ENCODE measurements at regions not wholly inside any gene's neighbourhood (a gene's known extent, or its start where the extent isn't known, plus 50 kb on each side); places are given as distances from the start of the nearest gene placed in this dataset.

- TF ChIP-seq CTCF (IDR thresholded peaks at IDR 0.05) (no peak), EZH2 (IDR thresholded peaks at IDR 0.05; ENCODE audit: borderline replicate concordance, insufficient read depth, low read depth, low read length, poor library complexity, severe bottlenecking) (no peak)
These were observed 537.9 kb upstream of the CDH11 start for GRCh38 chr16:65659758-65660157.
